ENCODE measurements at regions not wholly inside any gene's neighbourhood (a gene's known extent, or its start where the extent isn't known, plus 50 kb on each side); places are given as distances from the start of the nearest gene placed in this dataset.

DNA sequence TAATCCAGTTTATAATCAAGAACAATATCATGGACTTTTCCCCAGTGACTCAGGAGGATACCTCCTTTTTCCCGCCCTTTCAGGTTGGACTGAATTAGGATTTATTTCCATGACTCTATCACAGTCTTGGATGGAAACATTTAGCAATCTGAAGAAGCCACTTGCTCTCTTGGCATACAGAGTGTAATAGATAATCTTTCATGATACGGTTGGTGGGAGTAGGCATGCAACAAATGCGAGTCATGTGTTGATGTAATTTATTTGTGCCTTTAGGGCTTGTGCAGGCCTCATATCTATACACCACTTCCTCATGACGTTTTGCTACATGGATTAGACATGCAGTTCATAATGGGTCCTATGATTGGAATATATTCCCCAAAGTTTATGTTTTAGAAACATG lies 54.2 kb upstream of the MCTP2 start:
- no peak for DNase-seq

DNA sequence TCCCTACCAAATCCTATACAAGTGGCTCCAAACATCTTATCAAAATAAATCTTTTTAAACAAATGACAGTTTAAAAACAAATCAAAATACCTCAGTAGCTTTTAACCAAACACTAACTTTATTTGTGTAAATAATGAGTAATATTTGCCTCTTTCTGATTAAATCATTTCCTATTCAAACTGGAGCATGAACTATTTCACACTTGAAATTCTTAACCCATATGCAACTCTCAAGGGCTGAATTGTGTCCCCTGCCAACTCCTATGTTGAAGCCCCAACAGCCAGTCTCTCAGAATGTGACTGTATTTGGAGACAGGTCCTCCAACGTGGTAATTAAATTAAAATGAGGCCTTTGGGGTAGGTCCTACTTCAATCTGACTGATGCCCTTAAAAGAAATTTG lies 55.9 kb upstream of the MCTP2 start:
- DNase-seq = no peak

DNA sequence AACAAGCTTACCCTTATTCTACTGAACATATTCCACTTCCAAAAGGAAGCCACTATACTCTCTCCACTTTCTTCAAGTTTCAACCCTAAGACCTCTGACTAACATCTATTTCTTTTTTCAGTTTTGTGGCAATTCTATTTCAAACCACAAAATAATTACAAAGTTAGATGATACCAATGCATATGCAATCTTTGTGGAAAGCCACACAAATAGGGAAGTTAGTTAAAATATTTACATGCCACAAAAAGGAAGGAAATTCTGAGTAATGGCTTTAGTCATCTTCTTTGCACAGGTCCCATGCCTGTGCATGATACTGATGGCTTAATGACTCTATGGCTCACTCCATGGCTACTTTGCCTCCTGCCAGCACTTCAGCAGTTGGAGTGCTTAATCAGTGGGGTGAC lies 57.0 kb upstream of the MCTP2 start:
- peak; percentile 11 for DNase-seq

DNA sequence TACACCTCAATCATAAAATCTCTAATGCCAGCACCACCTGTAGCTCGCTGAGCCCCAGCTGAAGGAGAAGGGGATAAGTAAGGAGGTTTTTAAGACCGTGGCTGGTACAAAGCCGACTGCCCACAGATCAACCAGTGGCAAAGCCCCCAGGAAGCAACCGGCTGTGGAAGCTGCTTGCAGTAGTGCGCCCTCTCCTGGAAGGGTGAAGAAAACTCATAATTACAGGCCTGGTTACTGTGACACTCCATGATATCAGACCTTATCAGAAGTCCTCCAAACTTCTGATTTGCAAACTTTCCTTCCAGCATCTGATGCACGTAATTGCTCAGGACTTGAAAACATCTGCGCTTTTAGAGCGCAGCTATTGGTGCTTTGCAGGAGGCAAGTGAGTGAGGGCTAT lies 63.1 kb upstream of the MCTP2 start:
- DNase-seq = no peak

DNA sequence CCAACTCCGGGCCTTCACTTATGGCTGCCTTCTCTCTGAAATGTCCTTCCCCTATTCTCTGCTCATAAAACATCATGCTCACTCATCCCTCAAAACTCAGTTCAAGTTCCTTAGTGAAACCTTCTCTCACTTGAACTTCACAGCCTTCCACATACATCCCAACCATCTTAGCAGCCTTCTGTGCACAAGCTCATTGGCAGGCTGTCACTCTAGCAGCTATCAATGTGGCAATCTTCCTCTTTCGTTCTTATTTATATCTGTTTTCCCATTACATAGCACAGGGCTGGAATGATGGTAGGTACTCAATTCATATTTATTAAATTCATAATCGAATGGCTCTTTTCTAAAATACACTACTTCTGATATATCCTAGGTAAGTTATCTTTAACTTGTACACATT lies 66.4 kb upstream of the MCTP2 start:
- no peak for DNase-seq

DNA sequence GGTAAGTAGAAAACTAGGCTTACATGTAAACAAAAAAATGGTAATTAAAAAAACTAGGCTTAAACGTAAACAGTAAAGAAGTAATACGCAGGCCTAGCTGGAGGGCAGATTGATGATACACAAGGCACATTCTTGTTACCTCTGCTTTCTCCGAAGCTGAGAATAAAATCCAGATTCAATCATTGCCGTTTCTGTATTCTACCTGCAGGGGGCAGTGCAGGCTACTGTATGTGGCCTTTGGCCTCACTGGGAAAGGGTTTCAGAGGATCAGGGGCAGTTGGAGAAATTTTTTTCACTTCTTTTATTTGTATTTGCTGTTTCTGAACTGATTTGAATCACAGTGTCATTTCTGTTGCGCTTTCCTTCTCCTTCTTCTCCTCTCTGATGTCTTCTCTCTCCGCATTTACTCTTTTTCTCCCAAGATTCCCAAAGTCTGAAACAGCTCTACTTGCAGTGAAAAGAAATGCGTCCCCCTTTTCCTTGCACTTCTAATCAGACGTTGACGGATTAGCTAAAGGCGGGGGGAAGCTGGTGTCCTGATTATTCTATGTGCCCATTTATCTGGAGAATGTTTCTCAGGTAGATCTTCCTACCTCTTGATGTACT lies 67.1 kb upstream of the MCTP2 start:
- peak; percentile 59 for DNase-seq

DNA sequence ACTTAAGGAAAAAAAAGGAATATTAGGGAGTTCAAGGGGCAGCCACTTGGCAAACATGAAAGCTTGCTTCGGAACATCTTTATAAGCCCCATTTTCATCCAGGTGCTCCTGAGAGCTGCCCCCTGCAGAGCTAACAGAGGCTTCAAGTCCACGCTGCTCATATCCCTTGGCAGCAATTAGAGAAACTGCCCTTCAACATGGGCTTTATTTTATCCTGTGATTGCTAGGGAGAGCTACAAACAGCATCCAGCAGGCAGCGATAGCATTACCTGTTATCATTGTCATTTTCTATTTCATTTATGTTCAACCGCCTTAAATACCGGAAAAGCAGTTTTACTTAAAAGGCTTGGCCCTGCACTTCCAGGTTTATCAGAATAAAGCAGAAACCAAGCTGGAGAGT lies 68.4 kb upstream of the MCTP2 start:
- no peak for DNase-seq

DNA sequence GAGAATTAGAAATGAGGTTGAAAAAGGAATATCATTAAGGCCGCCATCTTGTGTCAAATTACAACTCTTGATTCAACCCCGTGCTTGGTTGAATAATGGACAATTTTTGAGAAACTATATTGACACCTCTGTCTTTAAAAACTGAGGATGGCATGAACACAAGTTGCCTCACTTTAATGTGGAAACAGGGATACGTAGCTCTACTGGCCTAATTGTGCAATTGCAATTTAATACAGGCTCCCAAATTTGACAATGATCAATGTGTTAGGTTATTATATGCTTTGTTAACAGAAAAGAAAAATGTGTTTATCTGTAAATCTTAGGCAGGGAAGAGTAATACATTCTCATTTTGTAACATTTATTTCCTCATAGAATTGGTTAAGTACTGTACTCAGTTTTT lies 77.1 kb upstream of the MCTP2 start:
- no peak for DNase-seq

DNA sequence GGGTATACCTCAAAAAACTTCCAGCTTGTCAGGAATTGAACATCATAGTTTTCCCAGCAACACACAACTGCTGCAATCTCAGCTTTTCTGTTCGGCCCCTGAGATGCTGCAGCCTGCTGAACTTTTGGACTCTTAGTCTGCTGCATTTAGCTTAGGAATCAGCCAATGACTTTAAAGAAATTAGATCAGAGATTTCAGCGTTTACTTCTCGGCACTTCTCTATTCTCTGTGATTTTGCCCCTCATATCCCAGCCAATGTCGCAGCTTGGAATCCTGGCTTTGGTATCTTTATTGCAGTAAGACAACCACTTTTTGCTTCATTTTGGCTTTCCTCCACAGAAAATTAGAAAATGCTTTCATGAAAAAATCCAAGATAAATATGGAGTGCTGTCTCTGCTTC lies 86.3 kb upstream of the MCTP2 start:
- no peak for DNase-seq

DNA sequence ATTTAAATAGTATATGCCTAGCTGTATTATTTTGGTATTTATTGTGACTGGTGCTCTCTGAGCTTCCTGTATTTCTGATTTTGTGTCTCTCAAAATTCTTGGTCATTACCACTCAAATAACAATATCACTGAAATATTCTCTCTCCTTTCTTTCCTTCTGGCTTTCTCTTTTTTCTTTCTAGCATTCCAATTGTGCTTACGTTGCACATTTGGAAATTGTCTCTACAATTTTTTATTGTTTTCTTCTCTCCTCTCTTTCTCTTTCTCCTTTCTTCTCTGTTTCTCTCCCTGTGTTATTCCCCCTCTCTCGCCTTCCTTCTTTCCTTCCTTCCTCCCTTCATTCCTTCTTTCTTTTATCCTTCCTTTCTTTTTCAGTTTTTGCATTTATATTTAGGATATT lies 89.6 kb upstream of the MCTP2 start:
- DNase-seq = no peak

DNA sequence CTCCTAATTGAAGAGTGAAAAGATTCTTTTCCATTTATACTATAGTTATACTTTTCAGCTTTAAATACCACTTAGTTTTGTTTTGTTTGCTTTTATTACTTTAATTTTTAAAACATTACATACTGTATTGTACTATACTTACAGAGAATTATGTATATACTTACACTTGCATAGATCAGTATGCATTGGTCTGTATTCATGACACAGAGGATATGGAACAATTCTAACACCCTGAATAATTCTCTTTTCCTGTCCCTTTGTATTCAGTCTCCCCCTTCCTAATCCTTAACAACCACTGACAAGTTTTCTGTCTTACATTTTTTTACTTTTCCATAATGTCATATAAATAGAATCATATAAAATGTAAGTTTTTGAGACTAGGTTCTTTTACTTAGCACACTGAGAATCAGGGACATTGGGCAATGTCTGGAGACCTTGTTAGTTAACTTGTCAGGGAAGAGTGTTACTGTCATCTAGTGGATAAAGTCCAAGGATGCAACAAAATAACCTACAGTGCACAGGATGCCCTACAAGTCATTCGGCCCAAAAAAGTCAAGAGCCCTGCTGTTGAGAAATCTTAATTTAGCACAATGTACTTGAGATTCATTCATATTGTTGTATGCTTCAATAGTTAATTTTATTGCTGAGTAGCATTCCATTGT lies 95.7 kb upstream of the MCTP2 start:
- no peak for DNase-seq

DNA sequence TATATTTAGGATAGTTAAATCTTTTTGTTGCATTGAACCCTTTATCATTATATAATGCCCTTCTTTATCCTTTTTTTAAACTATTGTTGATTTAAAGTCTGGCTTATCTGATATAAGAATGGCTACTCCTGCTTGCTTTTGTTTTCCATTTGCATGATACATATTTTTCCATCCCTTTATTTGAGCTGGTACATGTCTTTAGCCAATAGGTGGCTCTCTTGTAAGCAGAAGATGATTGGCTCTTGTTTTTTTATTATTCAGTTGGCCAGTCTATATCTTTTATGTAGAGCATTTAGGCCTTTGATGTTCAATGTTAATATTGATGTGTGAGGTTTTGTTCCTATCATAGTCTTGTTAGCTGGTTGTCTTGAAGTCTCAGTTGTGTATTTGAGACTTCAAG lies 99.5 kb upstream of the MCTP2 start:
- DNase-seq = no peak

DNA sequence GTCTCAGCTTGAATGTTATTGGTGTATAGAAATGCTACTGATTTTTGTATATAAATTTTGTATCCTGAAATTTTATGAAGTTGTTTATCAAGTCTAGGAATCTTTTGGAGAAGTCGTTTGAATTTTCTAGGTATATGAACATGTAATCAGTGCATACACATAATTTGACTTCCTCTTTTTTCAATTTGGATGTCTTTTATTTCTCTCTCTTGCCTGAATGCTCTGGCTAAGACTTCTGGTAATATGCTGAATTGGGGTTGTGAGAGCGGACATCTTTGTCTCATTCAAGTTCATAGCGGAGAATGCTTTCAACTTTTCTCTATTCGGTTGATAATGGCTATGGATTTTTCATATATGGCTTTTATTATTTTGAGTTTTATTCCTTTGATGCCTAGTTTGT lies 100.9 kb upstream of the MCTP2 start:
- DNase-seq = no peak

DNA sequence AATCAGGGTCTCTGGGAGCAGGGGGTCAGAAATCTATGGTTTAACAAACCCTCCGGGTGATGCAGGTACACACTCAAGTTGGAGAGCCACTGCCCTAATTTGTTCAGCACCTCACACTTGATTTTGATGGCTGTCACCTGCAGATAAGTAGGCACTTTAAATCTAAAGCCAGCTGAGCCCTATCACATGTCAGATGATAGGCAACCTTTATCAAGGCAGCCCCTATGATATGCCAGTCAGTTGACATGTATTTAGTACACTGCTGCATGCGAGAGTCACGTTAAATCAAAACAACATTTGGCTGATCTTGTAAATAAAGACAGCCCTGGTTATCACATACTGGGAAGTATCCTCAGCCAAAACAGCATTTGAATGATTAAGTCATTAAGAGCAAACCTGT lies 104.4 kb upstream of the MCTP2 start:
- no peak for DNase-seq

DNA sequence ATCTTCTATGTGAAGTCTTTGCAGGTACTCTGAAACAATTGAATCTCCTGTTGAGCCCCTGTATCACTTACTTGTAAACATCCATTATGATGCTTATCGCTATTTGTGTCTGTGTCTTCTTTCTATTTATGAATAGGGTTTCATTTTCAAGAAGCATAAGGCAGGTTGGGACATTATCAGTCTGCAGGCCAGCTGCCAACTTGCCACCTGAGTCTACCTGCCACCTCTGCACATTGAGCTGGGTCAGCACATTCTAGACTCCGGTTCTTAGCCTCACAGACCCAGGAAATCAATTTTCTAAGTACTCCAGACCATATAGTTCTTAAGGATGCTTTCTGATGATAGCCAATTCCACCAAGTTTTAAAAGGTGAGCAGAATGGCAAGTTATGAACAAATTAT lies 105.7 kb upstream of the MCTP2 start:
- DNase-seq = no peak

DNA sequence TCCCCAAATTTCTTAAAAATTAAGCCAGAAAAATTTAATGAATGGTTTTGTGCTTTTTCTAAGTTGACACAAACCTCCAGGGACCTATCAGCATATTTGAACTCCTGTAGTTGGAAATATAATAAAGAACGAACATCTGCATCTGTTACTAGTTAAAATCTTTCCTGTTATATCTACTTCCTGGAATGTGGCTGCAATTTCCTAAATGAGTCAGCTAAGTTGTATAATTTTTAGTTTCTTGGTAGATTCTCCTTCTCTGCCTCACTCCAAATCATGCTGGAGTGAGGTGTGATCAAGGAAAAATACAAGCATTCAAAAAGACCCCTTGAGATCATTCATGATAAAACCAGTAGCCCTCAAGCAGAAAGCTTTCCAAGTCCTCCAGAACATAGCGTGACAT lies 106.2 kb upstream of the MCTP2 start:
- DNase-seq = no peak

DNA sequence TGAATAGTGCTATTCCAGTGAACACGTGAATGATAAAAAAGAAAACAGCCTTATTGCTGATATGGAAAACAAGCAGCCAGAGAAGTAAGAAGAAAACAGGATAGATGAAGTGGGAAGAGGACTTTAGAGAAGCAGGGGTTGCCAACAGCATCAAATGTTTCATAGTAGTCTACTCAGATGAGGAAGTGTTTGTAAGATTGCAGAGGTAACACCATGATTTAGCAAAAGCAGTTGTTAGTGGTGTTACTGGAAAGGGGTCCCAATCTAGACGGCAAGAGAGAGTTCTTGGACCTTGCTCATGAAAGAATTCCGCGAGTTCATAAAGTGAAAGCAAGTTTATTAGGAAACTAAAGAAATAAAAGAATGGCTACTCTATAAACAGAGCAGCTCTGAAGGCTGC lies 108.8 kb upstream of the MCTP2 start:
- no peak for DNase-seq

DNA sequence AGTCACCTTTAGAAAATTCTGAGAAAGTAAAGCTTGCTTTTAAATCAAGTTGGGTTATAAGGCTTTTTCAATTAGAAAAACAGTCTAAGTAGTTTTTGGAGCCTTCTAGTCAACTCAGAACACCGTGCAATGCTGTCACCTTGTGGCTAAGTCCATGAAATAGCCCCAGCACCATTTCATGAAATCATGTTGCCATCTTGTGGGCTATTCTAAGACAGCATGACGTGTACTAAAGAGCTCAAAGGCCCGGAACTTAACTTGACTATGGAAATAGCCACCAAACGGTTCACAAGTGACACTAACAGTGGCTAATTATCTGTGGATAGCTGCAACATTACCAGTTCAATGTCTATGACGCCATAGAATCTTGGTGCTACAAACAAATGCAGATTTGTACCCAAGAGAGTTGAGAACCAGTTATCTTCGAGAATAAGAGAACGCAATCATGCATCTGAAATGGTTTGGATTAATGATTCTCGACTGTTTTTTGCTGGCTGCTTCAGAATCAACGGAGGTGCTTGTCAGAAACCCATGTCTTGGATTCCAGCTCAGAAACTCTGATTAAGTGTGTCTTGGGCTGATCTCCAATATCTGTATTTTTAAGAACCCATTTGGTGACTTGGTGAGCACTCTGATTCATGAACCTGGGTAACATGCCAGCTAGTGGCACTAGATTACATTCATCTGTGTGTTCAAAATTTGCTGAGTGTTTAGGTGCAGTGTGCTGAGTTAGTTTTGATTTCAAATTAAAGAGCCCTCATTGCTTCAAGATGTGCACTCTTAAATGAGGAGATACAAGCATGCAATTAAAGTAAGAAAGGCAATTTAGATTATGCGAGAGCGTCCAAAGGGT lies 111.2 kb upstream of the MCTP2 start:
- peak; percentile 34 for DNase-seq

DNA sequence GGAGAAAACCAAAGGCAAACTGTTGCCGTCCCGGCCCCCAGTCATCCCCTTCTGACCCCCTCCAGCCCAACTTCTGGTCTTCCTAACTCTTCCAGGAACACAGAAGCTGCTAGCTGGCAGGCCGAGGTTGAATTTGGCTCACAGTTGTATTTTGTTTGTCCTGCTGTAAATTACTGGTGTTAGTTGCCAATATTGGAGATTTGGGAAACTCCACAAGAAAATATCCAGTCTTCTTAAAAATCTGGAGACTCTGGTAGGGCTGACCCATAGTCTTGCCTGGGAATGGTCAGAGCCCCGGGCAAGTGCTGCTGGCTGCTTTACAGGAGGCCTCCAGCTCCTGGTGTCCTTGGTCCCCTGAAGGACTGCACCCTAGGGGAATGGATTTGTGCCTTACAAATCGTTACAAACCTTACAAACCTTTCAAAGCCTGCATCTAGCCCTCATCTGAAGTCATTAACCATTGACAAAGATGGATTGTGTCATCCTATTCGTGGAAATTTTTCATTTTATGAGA lies 112.0 kb upstream of the MCTP2 start:
- no peak for DNase-seq

DNA sequence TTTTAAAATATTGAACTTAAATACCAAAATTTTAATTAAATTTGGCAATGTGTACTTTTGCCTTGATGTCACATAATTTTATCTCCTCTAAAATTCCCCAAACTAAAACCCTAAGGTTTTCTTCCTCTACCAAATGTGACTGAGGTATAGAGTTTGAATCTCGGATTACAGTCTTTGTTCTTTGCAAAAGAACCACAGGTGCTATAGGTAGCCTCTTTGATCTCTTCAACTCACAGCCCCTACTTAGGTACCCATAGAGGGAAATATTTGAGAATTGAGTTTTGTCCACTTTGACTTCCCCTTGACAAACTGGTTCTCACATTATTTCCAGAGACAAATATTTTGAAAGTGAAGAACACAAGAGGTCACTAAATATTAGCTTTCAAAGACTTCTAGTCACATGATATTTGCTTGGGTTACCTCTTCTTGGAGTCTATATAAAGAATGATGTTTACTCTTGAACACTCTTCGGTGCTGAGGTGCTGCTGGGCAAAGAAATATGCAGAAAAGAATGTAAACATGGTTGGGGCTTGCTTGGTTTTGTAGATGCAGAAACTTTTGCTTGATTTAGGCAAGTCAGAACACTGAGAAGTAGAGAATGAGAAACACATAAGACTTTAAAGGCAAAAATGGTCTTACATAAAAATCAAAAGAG lies 120.8 kb upstream of the MCTP2 start:
- no peak for DNase-seq

DNA sequence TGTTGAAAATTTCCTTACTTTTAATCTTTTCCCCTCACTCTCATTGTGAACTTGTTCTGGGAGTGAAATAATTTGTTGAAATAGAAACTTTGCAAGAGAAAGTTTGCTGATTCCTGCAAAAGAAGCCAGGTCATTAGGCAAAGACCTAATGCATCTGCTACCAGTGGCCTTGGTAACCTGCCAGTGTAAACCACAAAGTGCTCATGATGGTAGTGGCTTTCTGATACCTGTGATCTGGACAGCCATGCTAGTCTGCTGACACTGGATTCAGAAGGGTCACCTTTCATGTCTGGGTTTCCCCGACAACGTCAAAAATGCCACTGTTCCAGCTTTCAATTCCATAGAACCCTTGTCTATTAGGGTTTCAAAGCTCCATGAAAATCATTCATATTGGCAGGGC lies 123.7 kb upstream of the MCTP2 start:
- DNase-seq = no peak

DNA sequence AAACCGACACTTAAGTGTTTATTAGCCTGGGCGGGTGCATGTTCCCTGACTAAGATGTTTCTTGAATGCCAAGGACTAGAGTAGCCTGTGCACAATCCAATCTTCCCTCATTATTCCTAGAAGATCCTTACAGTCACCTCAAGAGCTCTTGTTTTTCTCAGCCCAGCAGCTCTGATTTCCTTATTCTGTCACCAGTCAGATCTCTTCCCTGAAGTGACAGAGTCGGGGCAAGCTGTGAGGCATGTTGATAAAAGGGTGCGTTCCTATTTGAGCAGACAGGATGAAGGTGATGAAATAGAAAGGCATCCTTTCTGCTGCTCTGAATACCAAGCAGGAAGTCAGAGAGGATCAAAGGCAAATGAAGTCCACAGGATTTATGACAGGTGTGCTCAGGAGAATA lies 125.6 kb upstream of the MCTP2 start:
- DNase-seq = no peak

DNA sequence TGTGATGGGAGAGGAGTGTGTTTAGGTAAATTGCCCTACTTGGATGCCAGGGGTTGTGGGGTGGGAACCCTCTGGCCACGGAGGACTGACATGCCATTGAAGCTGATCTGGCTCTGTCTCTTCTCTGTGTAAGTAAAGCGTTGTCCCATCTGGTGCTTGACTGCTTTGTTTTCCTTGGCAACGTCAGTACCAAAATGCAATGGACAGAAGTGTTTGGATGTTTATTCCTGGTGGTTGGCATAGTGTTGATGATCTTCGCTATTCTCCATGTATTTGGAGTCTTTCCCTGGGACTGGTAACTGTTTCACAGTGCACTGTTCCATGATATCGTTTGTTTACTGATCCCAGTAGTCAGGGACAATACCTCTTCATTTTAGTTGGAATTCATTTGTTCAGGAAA lies 130.5 kb upstream of the MCTP2 start:
- no peak for DNase-seq

DNA sequence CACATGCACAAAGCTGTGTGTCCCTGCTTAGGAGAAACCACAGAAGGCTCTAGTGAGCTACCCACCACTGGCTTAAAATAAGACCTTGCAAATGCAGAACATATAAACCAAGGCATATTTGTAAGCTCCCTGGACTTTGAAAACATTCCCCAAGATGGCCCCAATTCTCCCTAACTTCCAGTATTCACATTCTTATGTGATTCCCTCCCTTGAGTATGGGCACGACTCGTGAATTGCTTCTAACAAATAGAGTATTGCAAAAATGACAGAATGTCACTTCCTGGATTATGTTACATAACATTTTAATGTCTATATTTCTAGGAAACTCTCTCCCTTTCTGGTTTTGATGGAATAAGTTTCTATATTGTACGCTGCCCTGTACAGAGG lies 131.8 kb upstream of the MCTP2 start:
- no peak for DNase-seq

All from stimulated activated CD4-positive, alpha-beta T cell treated with anti-CD3 and anti-CD28 coated beads, Interleukin-4, amount 100 ng/mL, for 24 hours (primary cell).